Type B pancreatic cell (in vitro differentiated cells): ENCODE measurements at regions not wholly inside any gene's neighbourhood (a gene's known extent, or its start where the extent isn't known, plus 50 kb on each side); places are given as distances from the start of the nearest gene placed in this dataset.

Experiments
- DNase-seq: peaks from one replicate; pipeline ENCODE4 v3.0.0; 2021; ENCODE audit warnings: mixed read lengths; ENCODE audit not compliant: unreplicated experiment; ENCODE audit errors: extremely low spot score
- H3K27ac Mint-ChIP-seq: 2 replicates; pipeline ENCODE4 v1.8.0; 2021; ENCODE audit warnings: mild to moderate bottlenecking, mixed read lengths
- H3K27me3 Mint-ChIP-seq: 2 replicates; pipeline ENCODE4 v1.8.0; 2021; ENCODE audit warnings: mixed read lengths
- H3K36me3 Mint-ChIP-seq: 2 replicates; pipeline ENCODE4 v1.8.0; 2021; ENCODE audit warnings: mixed read lengths
- H3K4me1 Mint-ChIP-seq: one replicate; pipeline ENCODE4 v1.8.0; 2021; ENCODE audit warnings: mixed read lengths; ENCODE audit not compliant: unreplicated experiment
- H3K4me3 Mint-ChIP-seq: 2 replicates; pipeline ENCODE4 v1.8.0; 2021; ENCODE audit warnings: mild to moderate bottlenecking, mixed read lengths
- H3K9me3 Mint-ChIP-seq: 2 replicates; pipeline ENCODE4 v1.8.0; 2021; ENCODE audit warnings: mixed read lengths
- CTCF ChIP-seq: fragments of 200-600 bp; sonication (generic); conservative IDR thresholded peaks from 2 replicates; pipeline ENCODE4 v1.5.0; 2021; ENCODE audit warnings: antibody characterized with exemption, mild to moderate bottlenecking

GRCh38 chr19:13622766-13623715, 116.8 kb upstream of the CACNA1A start:
- H3K27me3 Mint-ChIP-seq = peaks cover 45% of the 10 kb centered on the region
- H3K36me3 Mint-ChIP-seq = no peaks in the 10 kb centered on the region
- peak overlapping the region; percentile 75 for H3K4me3 Mint-ChIP-seq
- H3K4me1 Mint-ChIP-seq = peaks cover 24% of the 10 kb centered on the region
- DNase-seq = no peak
- H3K27ac Mint-ChIP-seq = peak overlapping the region; percentile 67
- TF ChIP-seq CTCF = no peak
- H3K9me3 Mint-ChIP-seq = no peaks in the 10 kb centered on the region

GRCh38 chr19:13621413-13621812, 115.1 kb upstream of the CACNA1A start:
- H3K4me1 Mint-ChIP-seq = peaks cover 24% of the 10 kb centered on the region
- no peak for DNase-seq
- TF ChIP-seq CTCF = no peak
- H3K4me3 Mint-ChIP-seq = no peak overlapping the region
- H3K27ac Mint-ChIP-seq = no peak overlapping the region
- H3K27me3 Mint-ChIP-seq = peaks cover 60% of the 10 kb centered on the region
- H3K36me3 Mint-ChIP-seq = no peaks in the 10 kb centered on the region
- no peaks in the 10 kb centered on the region for H3K9me3 Mint-ChIP-seq

DNA sequence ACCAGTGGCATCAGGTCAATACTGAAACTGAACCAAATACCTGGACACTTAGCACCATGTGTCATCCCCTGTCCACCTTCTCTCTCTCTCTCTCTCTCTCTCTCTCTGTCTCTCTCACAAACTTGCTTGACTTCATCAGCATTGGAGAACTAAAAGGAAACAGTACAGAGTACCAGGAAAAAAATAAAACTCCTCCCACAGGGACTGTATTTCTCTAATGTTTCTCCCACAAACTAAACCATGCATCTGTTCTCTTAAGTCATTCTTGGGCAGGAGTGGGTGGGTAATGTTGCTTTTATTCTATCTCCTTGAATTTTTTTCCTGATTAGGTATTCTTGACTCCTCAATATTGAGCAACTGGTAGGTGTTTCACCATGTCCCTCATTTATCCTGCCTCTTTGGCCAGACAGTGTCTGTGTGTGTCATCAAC, 112.9 kb upstream of the CACNA1A start:
- TF ChIP-seq CTCF = no peak
- no peaks in the 10 kb centered on the region for H3K36me3 Mint-ChIP-seq

GRCh38 chr19:13615890-13616289, 109.6 kb upstream of the CACNA1A start:
- Mint-ChIP-seq H3K4me1 (peaks cover 3% of the 10 kb centered on the region), H3K36me3 (no peaks in the 10 kb centered on the region), H3K27ac (no peak overlapping the region), H3K9me3 (no peaks in the 10 kb centered on the region), H3K4me3 (no peak overlapping the region), H3K27me3 (peaks cover 43% of the 10 kb centered on the region)
- no peak for DNase-seq
- TF ChIP-seq CTCF = no peak

More for the DNA sequence above, 112.9 kb upstream of the CACNA1A start:
- DNase-seq = no peak
- no peaks in the 10 kb centered on the region for H3K9me3 Mint-ChIP-seq
- no peak overlapping the region for H3K4me3 Mint-ChIP-seq
- peaks cover 61% of the 10 kb centered on the region for H3K27me3 Mint-ChIP-seq
- H3K4me1 Mint-ChIP-seq = peaks cover 20% of the 10 kb centered on the region
- no peak overlapping the region for H3K27ac Mint-ChIP-seq

- peaks cover 39% of the 10 kb centered on the region for H3K27me3 Mint-ChIP-seq
- no peaks in the 10 kb centered on the region for H3K36me3 Mint-ChIP-seq
- no peak overlapping the region for H3K4me3 Mint-ChIP-seq
- no peak for DNase-seq
- peaks cover 8% of the 10 kb centered on the region for H3K4me1 Mint-ChIP-seq
- H3K27ac Mint-ChIP-seq = peak overlapping the region; percentile 60
- TF ChIP-seq CTCF = no peak
- H3K9me3 Mint-ChIP-seq = no peaks in the 10 kb centered on the region
Observed at GRCh38 chr19:13613447-13613846, 107.2 kb upstream of the CACNA1A start.
